ENCODE measurements at regions not wholly inside any gene's neighbourhood (a gene's known extent, or its start where the extent isn't known, plus 50 kb on each side); places are given as distances from the start of the nearest gene placed in this dataset.

DNA sequence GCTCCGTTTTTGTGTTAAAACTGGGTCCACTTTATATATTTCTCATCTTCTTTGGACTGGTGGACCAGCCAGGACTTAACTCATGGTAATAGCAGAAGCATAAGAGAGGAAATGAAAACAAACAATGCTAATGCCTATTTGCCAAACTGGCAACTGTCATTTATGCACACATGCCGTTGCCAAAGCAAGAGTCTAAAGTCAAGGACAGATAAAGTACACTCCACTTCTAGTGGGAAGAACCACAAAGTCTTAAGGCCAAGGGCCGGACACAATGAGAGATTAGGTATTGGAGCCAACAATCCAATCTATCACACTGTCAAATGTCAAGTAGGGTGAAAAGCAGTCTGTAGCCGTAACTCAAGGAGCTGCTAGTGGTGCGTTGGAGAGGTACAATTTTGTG, 157.7 kb downstream of the LYPLAL1 start (continued):
- TF ChIP-seq, protein P1, sequence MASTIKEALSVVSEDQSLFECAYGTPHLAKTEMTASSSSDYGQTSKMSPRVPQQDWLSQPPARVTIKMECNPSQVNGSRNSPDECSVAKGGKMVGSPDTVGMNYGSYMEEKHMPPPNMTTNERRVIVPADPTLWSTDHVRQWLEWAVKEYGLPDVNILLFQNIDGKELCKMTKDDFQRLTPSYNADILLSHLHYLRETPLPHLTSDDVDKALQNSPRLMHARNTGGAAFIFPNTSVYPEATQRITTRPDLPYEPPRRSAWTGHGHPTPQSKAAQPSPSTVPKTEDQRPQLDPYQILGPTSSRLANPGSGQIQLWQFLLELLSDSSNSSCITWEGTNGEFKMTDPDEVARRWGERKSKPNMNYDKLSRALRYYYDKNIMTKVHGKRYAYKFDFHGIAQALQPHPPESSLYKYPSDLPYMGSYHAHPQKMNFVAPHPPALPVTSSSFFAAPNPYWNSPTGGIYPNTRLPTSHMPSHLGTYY (CRISPR knock-in tag; IDR thresholded peaks at IDR 0.05), result no peak
- TF ChIP-seq CBFB (CRISPR knock-in tag; IDR thresholded peaks at IDR 0.05; ENCODE audit: low read depth) (no peak), KAT7 (CRISPR knock-in tag; IDR thresholded peaks at IDR 0.05; ENCODE audit: borderline replicate concordance) (no peak), ZNF121 (CRISPR knock-in tag; IDR thresholded peaks at IDR 0.05) (no peak)
- TF ChIP-seq, protein P2, sequence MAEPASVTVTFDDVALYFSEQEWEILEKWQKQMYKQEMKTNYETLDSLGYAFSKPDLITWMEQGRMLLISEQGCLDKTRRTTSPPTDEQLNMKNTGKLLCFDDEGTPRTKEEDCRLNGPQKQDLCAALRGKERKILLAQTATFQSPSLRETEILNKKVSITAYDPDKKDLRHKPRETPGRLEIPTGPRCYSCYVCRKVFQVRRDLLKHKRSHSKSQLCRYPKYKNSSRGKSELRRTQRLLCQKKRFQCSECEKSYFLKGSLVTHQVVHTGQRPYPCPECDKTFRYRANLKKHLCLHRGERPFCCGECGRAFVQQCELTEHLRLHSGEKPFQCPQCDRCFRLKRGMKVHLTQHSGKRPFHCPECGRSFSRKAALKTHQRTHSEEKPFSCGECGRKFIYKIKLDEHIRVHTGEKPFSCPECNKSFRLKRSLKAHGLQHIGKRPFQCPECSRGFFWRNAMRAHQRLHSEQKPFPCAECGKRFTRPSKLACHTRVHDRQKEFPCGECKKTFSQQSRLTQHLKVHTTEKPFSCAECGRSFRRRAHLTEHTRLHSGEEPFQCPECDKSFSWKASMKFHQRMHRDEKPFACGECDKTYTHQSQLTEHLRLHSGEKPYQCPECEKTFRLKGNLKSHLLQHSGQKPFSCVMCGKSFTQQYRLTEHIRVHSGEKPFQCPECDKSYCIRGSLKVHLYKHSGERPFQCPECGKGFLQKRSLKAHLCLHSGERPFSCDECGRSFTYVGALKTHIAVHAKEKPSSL (CRISPR knock-in tag; conservative IDR thresholded peaks at IDR 0.05), result no peak

DNA sequence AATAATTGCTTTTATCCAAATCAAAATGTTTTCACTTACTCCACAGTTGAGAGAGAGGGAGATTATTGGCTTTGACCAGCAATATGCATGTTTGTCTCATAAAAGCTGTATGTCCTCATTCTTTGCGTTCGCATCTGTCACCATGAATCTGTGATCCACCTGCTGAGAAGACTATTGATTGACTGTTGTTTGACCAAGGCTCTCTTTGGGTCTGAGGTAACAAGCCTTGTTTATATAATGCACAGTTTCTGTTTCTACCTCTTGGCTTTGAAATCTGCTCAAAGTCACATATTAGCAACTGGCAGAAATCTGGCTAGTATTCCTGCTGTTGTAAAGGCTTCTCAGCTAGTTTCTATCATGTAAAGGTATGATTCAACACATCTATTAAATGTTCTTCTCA, 157.0 kb downstream of the LYPLAL1 start:
- CTCF ChIA-PET, result no interaction called here
- DNase-seq (ENCODE audit: low spot score), result no peak
- H3K27ac Mint-ChIP-seq, result no peak overlapping the region
- H3K4me1 Mint-ChIP-seq, result no peaks in the 10 kb centered on the region
- no peaks in the 10 kb centered on the region for H3K27me3 Mint-ChIP-seq (ENCODE audit: low read depth)
- no peak overlapping the region for H3K4me3 Mint-ChIP-seq
- no peak for ATAC-seq
- peaks cover 9% of the 10 kb centered on the region for H3K36me3 Mint-ChIP-seq
- peaks cover 13% of the 10 kb centered on the region for H3K9me3 Mint-ChIP-seq
- TF ChIP-seq, protein P3, sequence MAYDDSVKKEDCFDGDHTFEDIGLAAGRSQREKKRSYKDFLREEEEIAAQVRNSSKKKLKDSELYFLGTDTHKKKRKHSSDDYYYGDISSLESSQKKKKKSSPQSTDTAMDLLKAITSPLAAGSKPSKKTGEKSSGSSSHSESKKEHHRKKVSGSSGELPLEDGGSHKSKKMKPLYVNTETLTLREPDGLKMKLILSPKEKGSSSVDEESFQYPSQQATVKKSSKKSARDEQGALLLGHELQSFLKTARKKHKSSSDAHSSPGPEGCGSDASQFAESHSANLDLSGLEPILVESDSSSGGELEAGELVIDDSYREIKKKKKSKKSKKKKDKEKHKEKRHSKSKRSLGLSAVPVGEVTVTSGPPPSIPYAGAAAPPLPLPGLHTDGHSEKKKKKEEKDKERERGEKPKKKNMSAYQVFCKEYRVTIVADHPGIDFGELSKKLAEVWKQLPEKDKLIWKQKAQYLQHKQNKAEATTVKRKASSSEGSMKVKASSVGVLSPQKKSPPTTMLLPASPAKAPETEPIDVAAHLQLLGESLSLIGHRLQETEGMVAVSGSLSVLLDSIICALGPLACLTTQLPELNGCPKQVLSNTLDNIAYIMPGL (CRISPR knock-in tag; IDR thresholded peaks at IDR 0.05), result no peak
- TF ChIP-seq RELA (CRISPR knock-in tag; IDR thresholded peaks at IDR 0.05; ENCODE audit: borderline replicate concordance) (no peak), ELF4 (CRISPR knock-in tag; IDR thresholded peaks at IDR 0.05; ENCODE audit: low read depth) (no peak), GTF2I (CRISPR knock-in tag; conservative IDR thresholded peaks at IDR 0.05) (no peak), FOXP1 (CRISPR knock-in tag; IDR thresholded peaks at IDR 0.05; ENCODE audit: borderline replicate concordance) (no peak), IRF2 (CRISPR knock-in tag; IDR thresholded peaks at IDR 0.05; ENCODE audit: borderline replicate concordance, low read depth) (no peak), HMGA2 (CRISPR knock-in tag; IDR thresholded peaks at IDR 0.05) (no peak), TEAD4 (CRISPR knock-in tag; IDR thresholded peaks at IDR 0.05) (no peak), OVOL2 (CRISPR knock-in tag; IDR thresholded peaks at IDR 0.05; ENCODE audit: borderline replicate concordance) (no peak), ZNF219 (CRISPR knock-in tag; IDR thresholded peaks at IDR 0.05; ENCODE audit: borderline replicate concordance) (no peak)
- TF ChIP-seq, protein P4, sequence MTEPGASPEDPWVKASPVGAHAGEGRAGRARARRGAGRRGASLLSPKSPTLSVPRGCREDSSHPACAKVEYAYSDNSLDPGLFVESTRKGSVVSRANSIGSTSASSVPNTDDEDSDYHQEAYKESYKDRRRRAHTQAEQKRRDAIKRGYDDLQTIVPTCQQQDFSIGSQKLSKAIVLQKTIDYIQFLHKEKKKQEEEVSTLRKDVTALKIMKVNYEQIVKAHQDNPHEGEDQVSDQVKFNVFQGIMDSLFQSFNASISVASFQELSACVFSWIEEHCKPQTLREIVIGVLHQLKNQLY (CRISPR knock-in tag; IDR thresholded peaks at IDR 0.05), result no peak
- TF ChIP-seq, protein P5, sequence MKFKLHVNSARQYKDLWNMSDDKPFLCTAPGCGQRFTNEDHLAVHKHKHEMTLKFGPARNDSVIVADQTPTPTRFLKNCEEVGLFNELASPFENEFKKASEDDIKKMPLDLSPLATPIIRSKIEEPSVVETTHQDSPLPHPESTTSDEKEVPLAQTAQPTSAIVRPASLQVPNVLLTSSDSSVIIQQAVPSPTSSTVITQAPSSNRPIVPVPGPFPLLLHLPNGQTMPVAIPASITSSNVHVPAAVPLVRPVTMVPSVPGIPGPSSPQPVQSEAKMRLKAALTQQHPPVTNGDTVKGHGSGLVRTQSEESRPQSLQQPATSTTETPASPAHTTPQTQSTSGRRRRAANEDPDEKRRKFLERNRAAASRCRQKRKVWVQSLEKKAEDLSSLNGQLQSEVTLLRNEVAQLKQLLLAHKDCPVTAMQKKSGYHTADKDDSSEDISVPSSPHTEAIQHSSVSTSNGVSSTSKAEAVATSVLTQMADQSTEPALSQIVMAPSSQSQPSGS (CRISPR knock-in tag; IDR thresholded peaks at IDR 0.05; ENCODE audit: borderline replicate concordance, low read depth), result no peak
- TF ChIP-seq, protein P6, sequence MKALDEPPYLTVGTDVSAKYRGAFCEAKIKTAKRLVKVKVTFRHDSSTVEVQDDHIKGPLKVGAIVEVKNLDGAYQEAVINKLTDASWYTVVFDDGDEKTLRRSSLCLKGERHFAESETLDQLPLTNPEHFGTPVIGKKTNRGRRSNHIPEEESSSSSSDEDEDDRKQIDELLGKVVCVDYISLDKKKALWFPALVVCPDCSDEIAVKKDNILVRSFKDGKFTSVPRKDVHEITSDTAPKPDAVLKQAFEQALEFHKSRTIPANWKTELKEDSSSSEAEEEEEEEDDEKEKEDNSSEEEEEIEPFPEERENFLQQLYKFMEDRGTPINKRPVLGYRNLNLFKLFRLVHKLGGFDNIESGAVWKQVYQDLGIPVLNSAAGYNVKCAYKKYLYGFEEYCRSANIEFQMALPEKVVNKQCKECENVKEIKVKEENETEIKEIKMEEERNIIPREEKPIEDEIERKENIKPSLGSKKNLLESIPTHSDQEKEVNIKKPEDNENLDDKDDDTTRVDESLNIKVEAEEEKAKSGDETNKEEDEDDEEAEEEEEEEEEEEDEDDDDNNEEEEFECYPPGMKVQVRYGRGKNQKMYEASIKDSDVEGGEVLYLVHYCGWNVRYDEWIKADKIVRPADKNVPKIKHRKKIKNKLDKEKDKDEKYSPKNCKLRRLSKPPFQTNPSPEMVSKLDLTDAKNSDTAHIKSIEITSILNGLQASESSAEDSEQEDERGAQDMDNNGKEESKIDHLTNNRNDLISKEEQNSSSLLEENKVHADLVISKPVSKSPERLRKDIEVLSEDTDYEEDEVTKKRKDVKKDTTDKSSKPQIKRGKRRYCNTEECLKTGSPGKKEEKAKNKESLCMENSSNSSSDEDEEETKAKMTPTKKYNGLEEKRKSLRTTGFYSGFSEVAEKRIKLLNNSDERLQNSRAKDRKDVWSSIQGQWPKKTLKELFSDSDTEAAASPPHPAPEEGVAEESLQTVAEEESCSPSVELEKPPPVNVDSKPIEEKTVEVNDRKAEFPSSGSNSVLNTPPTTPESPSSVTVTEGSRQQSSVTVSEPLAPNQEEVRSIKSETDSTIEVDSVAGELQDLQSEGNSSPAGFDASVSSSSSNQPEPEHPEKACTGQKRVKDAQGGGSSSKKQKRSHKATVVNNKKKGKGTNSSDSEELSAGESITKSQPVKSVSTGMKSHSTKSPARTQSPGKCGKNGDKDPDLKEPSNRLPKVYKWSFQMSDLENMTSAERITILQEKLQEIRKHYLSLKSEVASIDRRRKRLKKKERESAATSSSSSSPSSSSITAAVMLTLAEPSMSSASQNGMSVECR (CRISPR knock-in tag; IDR thresholded peaks at IDR 0.05; ENCODE audit: borderline replicate concordance), result no peak
- TF ChIP-seq, protein P7, sequence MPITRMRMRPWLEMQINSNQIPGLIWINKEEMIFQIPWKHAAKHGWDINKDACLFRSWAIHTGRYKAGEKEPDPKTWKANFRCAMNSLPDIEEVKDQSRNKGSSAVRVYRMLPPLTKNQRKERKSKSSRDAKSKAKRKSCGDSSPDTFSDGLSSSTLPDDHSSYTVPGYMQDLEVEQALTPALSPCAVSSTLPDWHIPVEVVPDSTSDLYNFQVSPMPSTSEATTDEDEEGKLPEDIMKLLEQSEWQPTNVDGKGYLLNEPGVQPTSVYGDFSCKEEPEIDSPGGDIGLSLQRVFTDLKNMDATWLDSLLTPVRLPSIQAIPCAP (CRISPR knock-in tag; IDR thresholded peaks at IDR 0.05), result no peak
- TF ChIP-seq, protein P8, sequence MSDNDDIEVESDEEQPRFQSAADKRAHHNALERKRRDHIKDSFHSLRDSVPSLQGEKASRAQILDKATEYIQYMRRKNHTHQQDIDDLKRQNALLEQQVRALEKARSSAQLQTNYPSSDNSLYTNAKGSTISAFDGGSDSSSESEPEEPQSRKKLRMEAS (CRISPR knock-in tag; IDR thresholded peaks at IDR 0.05), result no peak
- TF ChIP-seq, protein P9, sequence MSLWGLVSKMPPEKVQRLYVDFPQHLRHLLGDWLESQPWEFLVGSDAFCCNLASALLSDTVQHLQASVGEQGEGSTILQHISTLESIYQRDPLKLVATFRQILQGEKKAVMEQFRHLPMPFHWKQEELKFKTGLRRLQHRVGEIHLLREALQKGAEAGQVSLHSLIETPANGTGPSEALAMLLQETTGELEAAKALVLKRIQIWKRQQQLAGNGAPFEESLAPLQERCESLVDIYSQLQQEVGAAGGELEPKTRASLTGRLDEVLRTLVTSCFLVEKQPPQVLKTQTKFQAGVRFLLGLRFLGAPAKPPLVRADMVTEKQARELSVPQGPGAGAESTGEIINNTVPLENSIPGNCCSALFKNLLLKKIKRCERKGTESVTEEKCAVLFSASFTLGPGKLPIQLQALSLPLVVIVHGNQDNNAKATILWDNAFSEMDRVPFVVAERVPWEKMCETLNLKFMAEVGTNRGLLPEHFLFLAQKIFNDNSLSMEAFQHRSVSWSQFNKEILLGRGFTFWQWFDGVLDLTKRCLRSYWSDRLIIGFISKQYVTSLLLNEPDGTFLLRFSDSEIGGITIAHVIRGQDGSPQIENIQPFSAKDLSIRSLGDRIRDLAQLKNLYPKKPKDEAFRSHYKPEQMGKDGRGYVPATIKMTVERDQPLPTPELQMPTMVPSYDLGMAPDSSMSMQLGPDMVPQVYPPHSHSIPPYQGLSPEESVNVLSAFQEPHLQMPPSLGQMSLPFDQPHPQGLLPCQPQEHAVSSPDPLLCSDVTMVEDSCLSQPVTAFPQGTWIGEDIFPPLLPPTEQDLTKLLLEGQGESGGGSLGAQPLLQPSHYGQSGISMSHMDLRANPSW (CRISPR knock-in tag; conservative IDR thresholded peaks at IDR 0.05; ENCODE audit: low read depth), result no peak
- POLR2A ChIA-PET, result no interaction called here
